ENCODE measurements at regions not wholly inside any gene's neighbourhood (a gene's known extent, or its start where the extent isn't known, plus 50 kb on each side); places are given as distances from the start of the nearest gene placed in this dataset.

- intact Hi-C loops (cut with DNase I): no loop called here
- TF ChIP-seq, protein P1, sequence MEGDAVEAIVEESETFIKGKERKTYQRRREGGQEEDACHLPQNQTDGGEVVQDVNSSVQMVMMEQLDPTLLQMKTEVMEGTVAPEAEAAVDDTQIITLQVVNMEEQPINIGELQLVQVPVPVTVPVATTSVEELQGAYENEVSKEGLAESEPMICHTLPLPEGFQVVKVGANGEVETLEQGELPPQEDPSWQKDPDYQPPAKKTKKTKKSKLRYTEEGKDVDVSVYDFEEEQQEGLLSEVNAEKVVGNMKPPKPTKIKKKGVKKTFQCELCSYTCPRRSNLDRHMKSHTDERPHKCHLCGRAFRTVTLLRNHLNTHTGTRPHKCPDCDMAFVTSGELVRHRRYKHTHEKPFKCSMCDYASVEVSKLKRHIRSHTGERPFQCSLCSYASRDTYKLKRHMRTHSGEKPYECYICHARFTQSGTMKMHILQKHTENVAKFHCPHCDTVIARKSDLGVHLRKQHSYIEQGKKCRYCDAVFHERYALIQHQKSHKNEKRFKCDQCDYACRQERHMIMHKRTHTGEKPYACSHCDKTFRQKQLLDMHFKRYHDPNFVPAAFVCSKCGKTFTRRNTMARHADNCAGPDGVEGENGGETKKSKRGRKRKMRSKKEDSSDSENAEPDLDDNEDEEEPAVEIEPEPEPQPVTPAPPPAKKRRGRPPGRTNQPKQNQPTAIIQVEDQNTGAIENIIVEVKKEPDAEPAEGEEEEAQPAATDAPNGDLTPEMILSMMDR (IDR thresholded peaks at IDR 0.05; ENCODE audit: borderline replicate concordance, extremely low read depth, insufficient read depth): no peak
- no peaks in the 10 kb centered on the region for H3K36me3 ChIP-seq (ENCODE audit: control insufficient read depth in 2 of 3, insufficient read depth in 3 of 3, low read length in 3 of 3)
- no peaks in the 10 kb centered on the region for H3K27me3 ChIP-seq (ENCODE audit: control insufficient read depth, insufficient read depth, low read length)
- H3K4me1 ChIP-seq (ENCODE audit: control insufficient read depth in 2 of 3, insufficient read depth in 2 of 3, low read depth in 1 of 3, low read length in 3 of 3): peaks cover 0 to 2% (median 2%) of the 10 kb centered on the region in 3 donors
- H3K4me3 ChIP-seq (ENCODE audit: low read length in 3 of 3): no peak overlapping the region
- H3K9ac ChIP-seq (ENCODE audit: low read length in 3 of 3): no peak overlapping the region
- no peaks in the 10 kb centered on the region for H3K9me3 ChIP-seq (ENCODE audit: control insufficient read depth in 2 of 3, insufficient read depth in 1 of 3, low read length in 3 of 3)
- DNase-seq (no peak), FAIRE-seq (no peak)
- H3K27ac ChIP-seq (ENCODE audit: low read depth in 2 of 2, low read length in 2 of 2): no peak overlapping the region
Observed at GRCh38 chr4:74878323-74878722, 54.6 kb upstream of the PARM1 start.

DNA sequence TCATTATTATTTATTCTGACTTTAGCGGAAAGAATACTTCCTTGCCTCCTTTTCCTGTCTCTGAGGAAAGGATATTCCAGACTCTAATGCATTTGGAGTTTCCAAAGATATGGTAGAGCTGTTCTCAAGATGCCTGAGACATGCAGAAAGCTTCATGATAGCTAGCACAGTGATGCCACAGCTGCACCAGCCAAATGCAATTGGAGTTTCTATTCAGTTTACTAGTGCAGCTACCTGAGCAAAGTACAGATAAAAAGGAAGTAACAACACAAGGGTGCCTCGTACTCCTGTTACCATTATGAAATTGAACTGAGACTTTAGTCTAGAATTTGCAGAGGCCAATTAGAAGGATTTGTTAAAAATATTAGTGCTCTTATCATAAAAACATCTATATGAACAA lies 57.5 kb upstream of the PARM1 start:
- FAIRE-seq (no peak), DNase-seq (no peak)
- no peaks in the 10 kb centered on the region for H3K27me3 ChIP-seq (ENCODE audit: control insufficient read depth, insufficient read depth, low read length)
- intact Hi-C loops (cut with DNase I): no loop called here
- TF ChIP-seq, protein P1 (IDR thresholded peaks at IDR 0.05; ENCODE audit: borderline replicate concordance, extremely low read depth, insufficient read depth): no peak
- H3K4me1 ChIP-seq (ENCODE audit: control insufficient read depth in 2 of 3, insufficient read depth in 2 of 3, low read depth in 1 of 3, low read length in 3 of 3): peaks cover 0 to 2% (median 2%) of the 10 kb centered on the region in 3 donors
- H3K4me3 ChIP-seq (ENCODE audit: low read length in 3 of 3): no peak overlapping the region
- no peaks in the 10 kb centered on the region for H3K36me3 ChIP-seq (ENCODE audit: control insufficient read depth in 2 of 3, insufficient read depth in 3 of 3, low read length in 3 of 3)
- no peaks in the 10 kb centered on the region for H3K9me3 ChIP-seq (ENCODE audit: control insufficient read depth in 2 of 3, insufficient read depth in 1 of 3, low read length in 3 of 3)
- no peak overlapping the region for H3K27ac ChIP-seq (ENCODE audit: low read depth in 2 of 2, low read length in 2 of 2)
- no peak overlapping the region for H3K9ac ChIP-seq (ENCODE audit: low read length in 3 of 3)

DNA sequence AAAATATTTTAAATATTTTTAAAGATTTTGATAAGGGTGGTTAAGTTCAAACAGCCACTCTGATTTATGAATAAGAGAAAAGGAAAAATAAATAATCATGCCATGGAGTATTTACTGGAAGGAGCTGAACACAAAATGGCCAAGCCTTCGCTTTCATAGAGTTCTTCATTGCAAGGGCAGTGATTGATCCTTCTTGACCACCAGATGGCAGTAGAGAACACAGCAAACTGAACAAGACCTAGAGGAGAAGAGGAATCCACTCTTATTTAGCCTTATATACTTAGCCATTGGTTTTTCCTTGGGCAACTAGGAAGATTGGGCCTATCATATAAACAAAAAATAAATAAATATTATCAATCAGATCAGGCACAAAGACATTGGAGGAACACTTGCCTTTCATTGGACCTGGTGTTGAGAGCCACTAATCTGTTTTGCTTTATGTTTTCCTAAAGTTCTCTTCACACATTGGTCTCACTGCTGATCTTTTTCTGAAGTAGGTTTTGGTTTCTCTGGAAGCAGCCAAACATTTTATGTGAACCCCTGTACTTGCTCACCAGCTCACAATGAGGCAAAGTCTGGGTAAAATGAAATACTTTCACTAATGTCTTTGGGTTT lies 58.1 kb upstream of the PARM1 start:
- Histone ChIP-seq H3K27me3 (ENCODE audit: control insufficient read depth, insufficient read depth, low read length) (no peaks in the 10 kb centered on the region), H3K27ac (ENCODE audit: low read depth in 2 of 2, low read length in 2 of 2) (no peak overlapping the region), H3K4me3 (ENCODE audit: low read length in 3 of 3) (no peak overlapping the region), H3K9ac (ENCODE audit: low read length in 3 of 3) (no peak overlapping the region), H3K36me3 (ENCODE audit: control insufficient read depth in 2 of 3, insufficient read depth in 3 of 3, low read length in 3 of 3) (no peaks in the 10 kb centered on the region), H3K4me1 (ENCODE audit: control insufficient read depth in 2 of 3, insufficient read depth in 2 of 3, low read depth in 1 of 3, low read length in 3 of 3) (peaks cover 0 to 2% (median 2%) of the 10 kb centered on the region in 3 donors), H3K9me3 (ENCODE audit: control insufficient read depth in 2 of 3, insufficient read depth in 1 of 3, low read length in 3 of 3) (no peaks in the 10 kb centered on the region)
- DNase-seq (peak in 4 of 5 donors; percentile 40 to 95 (median 72)), FAIRE-seq (peak; percentile 96)
- intact Hi-C loops (cut with DNase I): no loop called here
- TF ChIP-seq, protein P1 (IDR thresholded peaks at IDR 0.05; ENCODE audit: borderline replicate concordance, extremely low read depth, insufficient read depth): peak; percentile 90
